ENCODE measurements at regions not wholly inside any gene's neighbourhood (a gene's known extent, or its start where the extent isn't known, plus 50 kb on each side); places are given as distances from the start of the nearest gene placed in this dataset.

- DNase-seq = no peak
Observed at GRCh38 chr2:234834228-234834923, 117.4 kb upstream of the SH3BP4 start.

- no peak for DNase-seq
Observed at GRCh38 chr2:234830853-234831252, 121.0 kb upstream of the SH3BP4 start.

- no peak for DNase-seq
Observed at GRCh38 chr2:234829074-234829455, 122.8 kb upstream of the SH3BP4 start.

GRCh38 chr2:234828382-234829073 is 123.3 kb upstream of the SH3BP4 start:
- DNase-seq = no peak

DNA sequence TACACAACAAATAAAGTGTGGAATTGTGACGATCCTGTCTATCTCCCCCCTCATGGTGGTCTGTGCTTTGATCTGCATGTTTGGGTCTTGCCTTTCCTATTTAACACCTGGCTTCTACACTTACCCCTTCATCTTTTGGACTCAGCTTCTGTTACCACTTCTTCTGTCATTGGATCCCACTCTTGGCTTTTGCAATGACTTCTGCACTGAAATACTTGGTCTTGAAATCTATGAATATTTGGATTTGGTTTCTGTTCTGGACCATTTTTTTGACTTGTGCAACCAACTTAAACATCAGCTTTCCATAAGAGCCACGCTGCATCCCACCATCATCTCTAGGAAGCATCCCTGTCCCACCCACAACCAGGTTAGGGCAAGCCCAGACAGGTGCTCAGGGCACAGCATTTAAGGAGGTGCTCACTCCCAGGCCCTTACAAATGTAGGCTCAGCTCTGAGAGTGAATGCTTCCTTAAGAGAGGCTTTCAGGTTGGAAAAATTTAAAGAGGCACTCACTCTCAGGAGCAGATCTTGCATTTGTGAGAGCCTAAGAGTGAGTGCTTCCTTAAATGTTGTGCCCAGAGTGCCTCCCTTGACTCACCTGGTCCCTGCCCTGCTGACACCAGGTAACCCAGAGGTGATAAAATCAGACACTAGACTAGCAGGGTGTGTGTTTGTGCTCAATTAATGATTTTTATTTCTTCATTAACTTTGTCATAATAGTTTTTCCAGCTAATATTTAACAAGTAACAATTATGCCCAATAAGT is 124.5 kb upstream of the SH3BP4 start:
- DNase-seq = no peak

DNA sequence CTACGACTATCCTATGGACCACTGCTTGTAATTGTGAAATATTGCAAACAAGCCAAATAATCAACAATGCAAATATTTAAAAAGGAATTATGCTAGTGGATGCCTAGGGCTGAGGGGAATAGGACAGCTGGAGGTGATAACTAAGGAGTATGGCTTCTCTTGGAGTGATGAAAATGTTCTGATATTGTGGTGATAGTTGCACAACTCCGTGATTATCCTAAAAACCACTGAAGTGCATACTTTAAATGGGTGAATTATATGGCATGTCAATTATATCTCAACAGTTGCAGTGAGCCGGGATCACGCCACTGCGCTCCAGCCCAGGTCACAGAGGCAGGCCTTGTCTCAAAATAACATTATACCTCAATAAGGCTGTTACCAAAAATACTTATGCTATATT is 125.1 kb upstream of the SH3BP4 start:
- no peak for DNase-seq

DNA sequence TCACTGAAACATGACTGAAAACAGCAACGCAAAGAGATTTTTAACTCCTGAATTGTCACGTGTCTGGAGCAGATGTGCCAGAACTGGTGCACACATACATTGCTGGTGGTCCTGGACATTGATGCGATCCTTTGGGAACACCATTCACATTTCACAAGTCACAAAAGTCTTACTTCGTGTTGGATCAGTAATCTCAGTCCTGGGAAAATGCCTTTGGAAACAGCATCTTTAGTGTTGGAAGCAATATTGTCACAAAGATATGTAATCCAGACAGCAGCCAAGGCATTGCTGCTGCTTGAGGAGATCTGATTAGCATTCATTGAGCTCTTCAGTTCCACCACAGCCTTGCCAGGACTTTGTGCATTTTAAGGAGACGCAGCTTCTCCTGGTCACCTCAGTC is 126.2 kb upstream of the SH3BP4 start:
- DNase-seq = no peak

- no peak for DNase-seq
Observed at GRCh38 chr2:234823877-234824376, 127.9 kb upstream of the SH3BP4 start.

DNA sequence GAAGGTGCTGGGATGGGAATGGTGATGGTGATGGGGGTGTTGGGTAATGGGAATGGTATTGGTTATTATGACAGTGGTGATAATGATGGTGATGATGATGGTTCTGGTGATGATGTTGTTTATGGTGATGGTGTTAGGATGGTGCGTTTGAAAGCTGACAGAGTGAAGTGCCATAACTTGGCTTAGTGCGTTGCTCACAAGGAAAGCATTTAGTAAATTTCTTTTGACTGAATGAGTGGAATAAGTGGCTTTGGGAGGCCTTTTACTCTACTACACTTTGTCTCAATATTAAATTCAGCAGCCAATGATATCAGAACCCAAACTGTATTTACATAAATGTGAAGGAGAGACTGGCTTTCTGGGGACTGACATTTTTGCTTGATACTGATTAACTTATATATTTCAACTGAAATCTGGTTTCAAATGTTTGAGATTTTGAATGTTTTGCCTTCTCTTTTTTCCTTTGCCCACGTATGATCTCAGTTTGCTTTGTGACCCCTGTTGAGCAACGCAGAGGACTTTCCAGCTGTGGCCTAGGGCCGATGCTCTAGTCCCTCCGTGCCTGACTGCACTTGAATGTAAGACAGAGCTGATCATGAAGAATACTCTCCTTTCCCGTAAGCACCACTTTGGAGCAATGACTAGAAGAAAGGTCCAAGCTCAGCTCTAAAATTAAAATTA is 128.5 kb upstream of the SH3BP4 start:
- DNase-seq = no peak

GRCh38 chr2:234821946-234822475 is 129.8 kb upstream of the SH3BP4 start:
- DNase-seq = no peak

DNA sequence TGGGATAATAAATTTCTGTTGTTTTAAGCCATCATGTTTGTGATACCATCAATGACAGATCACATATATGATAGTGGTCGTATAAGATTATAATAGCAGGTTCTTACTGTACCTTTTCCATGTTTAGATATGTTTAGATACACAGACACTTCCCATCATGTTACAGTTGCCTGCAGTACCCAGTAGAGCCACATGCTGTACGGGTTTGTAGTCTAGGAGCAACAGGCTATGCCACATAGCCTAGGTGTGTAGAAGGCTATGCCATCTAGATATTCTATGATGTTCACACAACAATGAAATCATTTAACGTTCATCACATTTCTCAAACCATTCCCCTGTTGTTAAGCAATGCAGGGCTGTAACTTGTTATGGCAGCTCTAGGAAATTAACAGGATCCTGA is 132.9 kb upstream of the SH3BP4 start:
- no peak for DNase-seq

DNA sequence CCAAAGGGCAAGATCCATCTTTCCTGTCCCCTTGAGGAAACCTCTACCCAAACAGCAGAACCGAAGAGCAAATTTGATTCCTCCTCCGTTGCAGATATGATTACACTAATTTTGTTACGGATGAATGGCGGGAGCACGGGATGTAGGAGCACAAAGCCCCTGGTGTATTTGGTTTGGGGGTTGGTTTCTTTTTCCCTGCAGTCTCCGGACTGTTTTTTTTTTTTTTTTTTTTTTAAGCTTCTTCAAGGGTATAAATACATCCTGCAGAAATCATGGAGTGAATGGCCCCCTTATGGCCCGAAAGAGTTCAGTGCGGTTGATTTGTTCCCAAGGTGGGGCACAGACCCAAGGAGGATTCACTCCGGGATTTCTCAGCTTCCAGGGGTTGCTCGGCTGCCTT is 135.3 kb upstream of the SH3BP4 start:
- DNase-seq = no peak

GRCh38 chr2:234816056-234816455 is 135.8 kb upstream of the SH3BP4 start:
- no peak for DNase-seq

GRCh38 chr2:234814374-234814773 is 137.4 kb upstream of the SH3BP4 start:
- DNase-seq = no peak

GRCh38 chr2:234812851-234813250 is 139.0 kb upstream of the SH3BP4 start:
- no peak for DNase-seq

GRCh38 chr2:234808907-234809306 is 142.9 kb upstream of the SH3BP4 start:
- no peak for DNase-seq

DNA sequence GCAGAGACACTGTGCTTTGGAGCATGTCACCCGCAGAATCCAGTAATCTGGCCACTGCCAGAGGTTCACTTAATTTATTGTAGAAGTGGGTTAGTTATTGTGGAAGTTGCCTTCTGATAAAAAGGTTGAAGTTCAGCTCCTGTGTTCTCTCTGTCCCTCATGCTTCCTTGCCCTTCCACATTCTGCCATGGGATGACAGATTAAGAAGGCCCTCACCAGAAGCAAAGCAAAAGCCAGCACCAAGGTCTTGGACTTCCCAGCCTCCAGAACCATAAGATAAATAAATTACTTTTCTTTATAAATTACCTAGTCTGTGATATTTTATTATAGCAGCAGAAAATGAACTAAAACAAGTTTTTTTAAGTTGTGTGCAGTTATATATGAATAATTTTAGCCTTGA is 145.0 kb upstream of the SH3BP4 start:
- no peak for DNase-seq

- DNase-seq = no peak
Observed at GRCh38 chr2:234805836-234806235, 146.0 kb upstream of the SH3BP4 start.

- no peak for DNase-seq
Observed at GRCh38 chr2:234804704-234805103, 147.1 kb upstream of the SH3BP4 start.

- no peak for DNase-seq
Observed at GRCh38 chr2:234802845-234803171, 149.0 kb upstream of the SH3BP4 start.

DNA sequence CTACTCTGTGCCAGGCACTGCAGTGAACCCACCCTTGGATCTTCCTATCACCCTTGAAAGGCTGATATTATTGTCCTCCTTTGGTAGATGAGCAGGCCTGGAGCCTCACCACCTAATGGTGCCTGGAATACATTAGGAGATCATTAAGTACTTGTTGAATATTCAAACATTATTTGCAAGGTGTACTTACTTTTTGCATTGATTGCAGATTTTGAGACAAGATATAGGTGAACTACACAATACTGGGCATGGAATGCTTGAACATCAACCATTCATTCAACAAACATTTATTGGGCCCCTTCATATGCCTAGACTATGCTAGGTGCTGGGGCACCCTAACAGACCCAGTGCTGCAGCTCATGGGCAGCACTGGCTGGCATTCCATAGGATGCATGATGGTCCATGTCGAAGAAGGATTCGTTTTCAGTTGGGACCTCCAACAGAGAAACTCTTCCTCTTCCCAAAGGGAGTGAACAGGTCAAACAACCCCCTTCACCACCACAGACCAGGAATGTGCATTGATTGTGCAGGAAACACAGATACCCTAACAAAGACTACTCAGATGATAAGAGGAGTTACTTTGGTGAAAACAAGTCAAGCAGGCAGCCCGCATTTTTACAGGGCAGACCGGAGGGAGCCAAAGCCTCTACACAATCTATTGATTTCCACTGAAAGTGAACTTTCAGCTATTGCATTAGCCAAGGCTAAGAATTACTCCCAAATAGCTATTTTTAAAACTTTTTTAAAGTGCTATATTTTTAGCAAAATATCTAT is 149.6 kb upstream of the SH3BP4 start:
- no peak for DNase-seq

- DNase-seq = no peak
Observed at GRCh38 chr2:234797566-234798250, 154.1 kb upstream of the SH3BP4 start.
